Suppressor macrophage treated with lipopolysaccharide for 1 hour (primary cell): ENCODE measurements at regions not wholly inside any gene's neighbourhood (a gene's known extent, or its start where the extent isn't known, plus 50 kb on each side); places are given as distances from the start of the nearest gene placed in this dataset.
"Not testable (repeated sequence)": the region's sequence is repeated elsewhere in the genome, so short reads cannot be mapped to it uniquely, and the experiment has no call there.

ENCODE experiments used
- DNase-seq, 3 donors: peaks; one replicate each; pipeline ENCODE4 v3.0.0-alpha.2; 2020 to 2022

GRCh38 chr9:87382900-87383299, 114.8 kb upstream of the DAPK1 start:
- peak; percentile 54 to 74 (median 62) for DNase-seq

DNA sequence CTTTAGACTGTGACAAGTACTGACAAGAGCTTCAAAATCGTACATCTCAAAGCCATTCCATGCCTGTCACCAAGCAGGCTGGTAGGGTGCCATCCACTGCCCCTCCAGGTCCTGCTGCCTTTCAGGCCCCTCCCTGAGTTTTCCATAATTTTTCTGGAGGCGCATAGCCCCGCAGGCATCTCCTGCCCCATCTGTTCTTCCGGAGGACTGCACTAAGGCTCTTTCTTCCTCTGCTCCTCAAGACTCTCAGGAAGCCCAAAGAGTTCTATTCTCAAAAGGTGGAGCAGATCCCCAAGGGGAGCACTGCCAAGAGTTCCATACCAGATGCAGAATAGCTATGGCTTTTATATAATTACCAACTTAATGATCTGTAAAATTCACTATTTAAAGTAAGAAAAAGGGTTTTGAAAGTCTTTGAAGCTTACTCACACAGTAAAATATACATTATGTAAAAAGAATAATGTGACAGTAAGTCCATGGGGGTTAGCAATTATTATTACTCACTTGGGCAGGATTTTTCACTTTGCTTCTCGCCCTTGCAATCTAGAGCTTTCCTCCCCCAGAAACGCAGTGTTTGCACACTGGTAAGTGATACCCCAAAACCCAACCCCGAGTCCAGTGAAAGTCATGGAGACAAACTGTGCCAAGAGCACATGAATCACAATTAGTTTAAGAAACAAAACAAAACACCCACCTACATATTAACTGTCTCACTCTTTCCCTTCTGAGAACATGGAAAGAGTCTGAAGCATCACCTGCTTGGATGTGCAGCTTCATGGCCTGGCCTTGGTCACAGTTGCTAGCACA, 114.1 kb upstream of the DAPK1 start:
- no peak for DNase-seq

DNA sequence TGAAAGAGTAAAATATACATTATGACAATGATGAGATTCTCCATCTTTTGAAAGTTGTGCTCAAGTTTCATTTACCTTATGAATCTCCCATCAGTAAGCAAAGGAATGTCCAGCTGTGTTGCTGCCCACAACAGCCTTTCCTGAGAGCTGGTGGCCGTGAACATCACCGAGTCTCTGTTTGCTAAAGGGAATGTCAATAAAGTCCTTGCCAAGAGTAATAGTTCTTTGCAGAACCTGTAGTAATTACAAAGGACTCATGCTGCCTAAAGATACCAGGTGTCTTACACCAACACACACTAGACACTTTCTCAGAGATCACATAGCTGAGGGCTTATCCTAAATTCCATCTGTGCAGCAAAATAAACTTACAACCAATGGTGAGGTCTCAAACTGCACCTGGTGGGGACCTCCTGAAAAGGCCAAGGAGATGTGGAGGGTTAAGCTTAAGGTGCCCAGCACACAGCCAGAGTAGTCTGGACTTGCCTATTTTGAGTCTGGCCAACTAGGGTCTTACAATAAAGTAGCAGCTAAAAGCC, 111.1 kb upstream of the DAPK1 start:
- no peak for DNase-seq

DNA sequence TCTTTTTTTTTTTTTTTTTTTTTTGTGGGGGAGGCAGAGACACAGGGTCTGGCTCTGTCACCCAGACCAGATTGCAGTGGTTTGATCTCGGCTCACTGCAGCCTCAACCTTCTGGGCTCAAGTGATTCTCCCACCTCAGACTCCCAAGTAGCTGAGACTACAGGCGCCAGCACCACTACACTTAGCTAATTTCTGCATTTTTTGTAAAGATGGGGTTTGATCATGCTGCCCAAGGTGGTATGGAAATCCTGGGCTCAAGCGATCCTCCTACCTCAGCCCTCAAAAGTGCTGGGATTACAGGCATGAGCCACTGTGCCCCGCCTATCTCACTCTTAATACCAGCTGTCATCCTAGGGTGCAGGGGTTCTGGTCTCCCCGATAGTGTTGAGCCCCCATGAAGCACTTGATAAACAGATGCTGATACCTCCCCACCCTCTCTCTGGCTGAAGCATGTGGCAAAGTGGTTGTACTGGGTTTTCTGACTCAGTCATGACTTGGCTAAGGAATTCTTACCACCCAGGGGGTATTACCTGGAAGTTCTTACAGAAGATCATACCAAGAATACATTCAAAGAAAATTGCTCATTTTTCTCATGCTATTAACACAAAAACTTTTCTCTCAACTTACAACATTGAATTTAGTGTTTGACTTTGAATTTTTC, 110.2 kb upstream of the DAPK1 start:
- no peak for DNase-seq

- DNase-seq: not testable (repeated sequence)
Observed at GRCh38 chr9:87388708-87389107, 109.0 kb upstream of the DAPK1 start.

- no peak for DNase-seq
Observed at GRCh38 chr9:87389936-87390335, 107.7 kb upstream of the DAPK1 start.

DNA sequence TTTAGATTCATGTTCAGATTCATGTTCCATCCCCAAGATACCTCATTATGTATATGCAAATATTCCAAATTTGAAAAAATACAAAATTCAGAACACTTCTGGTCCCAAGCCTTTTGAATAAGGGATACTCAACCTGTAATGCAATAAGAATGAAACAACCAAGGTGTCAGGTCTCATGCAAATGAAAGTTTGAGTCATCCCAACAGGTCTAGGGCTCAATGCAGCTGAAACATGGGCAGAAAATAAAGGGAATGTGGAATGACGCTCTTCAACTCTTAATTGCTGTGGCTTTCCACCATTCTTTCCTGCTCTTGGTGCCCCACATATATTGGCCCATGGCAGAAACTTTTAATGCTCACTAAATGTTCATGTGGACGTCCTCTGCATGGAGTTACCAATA, 107.3 kb upstream of the DAPK1 start:
- DNase-seq: no peak

DNA sequence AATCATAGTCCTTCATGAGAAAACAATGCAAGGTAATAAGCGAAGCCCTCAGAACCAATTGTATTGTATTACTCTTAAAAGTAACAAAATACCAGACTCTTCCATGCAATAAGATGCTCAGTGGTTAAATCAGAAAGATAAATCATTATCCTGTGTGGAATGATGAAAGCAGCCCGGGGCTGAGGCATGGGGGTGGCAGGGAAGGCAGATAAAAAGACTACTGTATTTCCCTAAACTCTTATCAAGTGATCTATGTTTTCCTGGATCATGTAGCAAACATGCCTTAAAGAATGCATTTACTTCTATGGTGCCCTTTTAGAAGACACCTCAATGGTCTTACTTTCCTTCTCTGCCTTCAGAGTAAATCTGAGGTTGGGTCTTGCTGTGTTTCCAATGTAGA, 105.6 kb upstream of the DAPK1 start:
- no peak for DNase-seq

DNA sequence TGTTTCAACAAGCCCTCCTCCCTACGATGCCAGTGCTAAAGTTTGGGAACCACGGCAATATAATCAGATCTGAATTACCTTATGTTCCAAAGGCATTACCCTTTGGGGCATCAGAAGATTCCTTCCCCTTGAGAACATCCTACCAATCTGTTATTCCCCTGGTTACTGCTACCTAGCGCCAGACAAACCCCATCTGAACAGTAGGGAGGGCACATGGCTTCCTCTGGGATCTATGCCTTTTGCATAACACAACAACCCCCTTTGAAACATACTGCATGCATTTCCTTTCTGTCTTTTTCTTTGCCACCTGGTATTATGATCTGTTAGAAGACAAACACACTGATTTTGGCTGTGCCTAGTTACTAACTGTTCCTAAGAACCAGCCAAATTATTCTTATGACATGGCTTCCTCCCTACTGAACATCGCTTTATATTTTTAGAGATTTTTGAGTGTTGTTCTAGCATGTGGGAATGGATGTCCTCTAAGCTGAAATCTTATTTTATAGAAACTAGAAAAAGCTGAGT, 103.9 kb upstream of the DAPK1 start:
- no peak for DNase-seq

DNA sequence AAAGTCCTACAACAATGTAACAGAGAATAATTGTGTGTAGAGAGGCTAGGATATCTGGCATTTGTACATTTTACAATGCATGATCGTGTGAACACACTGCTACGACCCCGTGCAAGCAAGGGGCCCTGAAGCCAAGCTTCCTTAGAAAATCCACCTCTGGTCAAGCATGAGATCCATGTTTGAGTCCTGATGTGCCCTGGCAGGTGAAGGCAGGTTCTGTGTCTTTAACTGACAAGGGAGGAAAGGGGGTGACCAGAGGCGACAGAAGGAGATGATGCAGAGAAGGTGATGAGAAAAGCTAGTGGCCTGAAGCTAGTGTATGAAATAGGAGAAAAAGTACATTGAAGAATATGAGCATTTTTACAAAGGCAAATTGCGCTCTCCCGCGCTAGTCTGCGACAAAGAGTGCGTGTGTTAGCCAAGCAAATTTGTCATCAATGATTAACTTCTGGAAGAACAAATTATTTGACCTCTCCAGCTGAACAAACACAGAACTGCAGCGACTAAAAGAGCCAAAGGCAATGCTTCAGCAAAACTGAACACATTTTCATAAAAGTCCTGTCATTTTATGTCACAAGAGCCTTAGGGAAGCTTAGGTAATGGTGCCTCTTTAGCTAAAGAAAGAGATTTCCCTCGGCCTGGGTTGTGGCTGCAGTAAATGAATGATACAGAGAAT, 101.7 kb upstream of the DAPK1 start:
- no peak for DNase-seq

- DNase-seq: no peak
Observed at GRCh38 chr9:87401681-87402080, 96.0 kb upstream of the DAPK1 start.

GRCh38 chr9:87402537-87402936, 95.1 kb upstream of the DAPK1 start:
- DNase-seq: no peak

GRCh38 chr9:87405677-87406542, 91.8 kb upstream of the DAPK1 start:
- DNase-seq: peak; percentile 68 to 87 (median 85)

GRCh38 chr9:87406543-87407166, 91.0 kb upstream of the DAPK1 start:
- DNase-seq: peak; percentile 56 to 77 (median 76)

DNA sequence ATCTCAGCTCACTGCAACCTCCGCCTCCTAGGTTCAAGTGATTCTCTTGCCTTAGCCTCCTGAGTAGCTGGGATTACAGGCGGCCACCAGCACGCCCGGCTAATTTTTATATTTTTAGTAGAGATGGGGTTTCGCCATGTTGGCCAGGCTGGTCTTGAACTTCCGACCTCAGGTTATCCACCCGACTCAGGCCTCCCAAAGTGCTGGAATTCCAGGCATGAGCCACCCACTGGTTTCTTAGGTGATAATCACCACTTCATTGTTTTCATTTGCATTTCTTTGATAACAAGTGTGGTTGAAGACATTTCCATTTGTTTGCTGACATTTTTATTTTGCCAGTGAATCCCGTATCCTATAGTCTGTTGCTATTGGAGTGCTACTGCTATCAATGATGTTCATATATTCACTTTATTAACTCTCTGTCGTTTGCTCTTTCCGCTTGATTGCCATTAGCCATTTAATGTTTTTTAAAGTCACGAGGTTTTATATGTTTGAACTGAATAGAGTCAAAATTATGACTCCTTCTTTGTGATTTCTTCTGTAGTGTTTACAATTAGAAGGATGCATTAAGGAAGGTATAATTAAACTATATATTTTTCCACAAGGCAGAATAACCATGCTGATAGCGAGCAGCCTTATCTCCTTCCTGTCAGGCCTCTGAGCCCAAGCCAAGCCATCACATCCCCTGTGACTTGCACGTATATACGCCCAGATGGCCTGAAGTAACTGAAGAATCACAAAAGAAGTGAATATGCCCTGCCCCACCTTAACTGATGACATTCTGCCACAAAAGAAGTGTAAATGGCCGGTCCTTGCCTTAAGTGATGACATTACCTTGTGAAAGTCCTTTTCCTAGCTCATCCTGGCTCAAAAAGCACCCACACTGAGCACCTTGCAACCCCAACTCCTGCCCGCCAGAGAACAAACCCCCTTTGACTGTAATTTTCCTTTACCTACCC, 87.3 kb upstream of the DAPK1 start:
- not testable (repeated sequence) for DNase-seq

GRCh38 chr9:87420884-87421283, 76.8 kb upstream of the DAPK1 start:
- DNase-seq: no peak

- DNase-seq: no peak
Observed at GRCh38 chr9:87421734-87422133, 75.9 kb upstream of the DAPK1 start.

GRCh38 chr9:87422999-87423398, 74.7 kb upstream of the DAPK1 start:
- no peak for DNase-seq

- not testable (repeated sequence) for DNase-seq
Observed at GRCh38 chr9:87423885-87424284, 73.8 kb upstream of the DAPK1 start.

DNA sequence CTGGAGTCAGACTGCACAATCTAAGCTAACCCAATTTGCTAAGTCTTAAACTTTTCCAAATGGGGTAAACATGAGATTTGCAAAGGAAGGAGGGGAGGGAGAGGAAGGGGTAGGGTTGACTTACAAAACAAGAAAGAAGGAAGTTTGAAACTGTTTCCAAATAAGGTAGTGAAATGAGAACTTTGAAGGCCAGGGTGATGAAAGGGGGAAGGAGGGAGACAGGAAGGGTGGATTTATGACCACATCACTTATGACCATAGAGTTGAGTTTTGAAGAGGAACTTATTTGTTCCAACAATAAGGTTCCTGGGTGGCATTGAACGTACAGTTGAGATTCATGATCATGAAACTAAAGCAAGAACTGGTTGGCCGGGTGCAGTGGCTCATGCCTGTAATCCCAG, 72.5 kb upstream of the DAPK1 start:
- peak; percentile 41 to 73 (median 66) for DNase-seq
